OCI-LY7 (cell line): ENCODE measurements at regions not wholly inside any gene's neighbourhood (a gene's known extent, or its start where the extent isn't known, plus 50 kb on each side); places are given as distances from the start of the nearest gene placed in this dataset.

ENCODE experiments used
- BruUV-seq: library from RNA; stranded (reverse); fragments of 400-500 nt; replicated peaks from 2 replicates; lab custom pipeline; 2021; lab: Mats Ljungman, UMichigan
- CTCF ChIA-PET: fragments of 300-600 bp; sonication (Branson Sonifier 250); formaldehyde crosslinking; loops from one replicate; lab custom pipeline; 2022; ENCODE audit warnings: antibody characterized with exemption; ENCODE audit not compliant: unreplicated experiment; lab: Charles Lee
- POLR2A ChIA-PET: fragments of 300-600 bp; sonication (Branson Sonifier 250); formaldehyde crosslinking; loops from one replicate; lab custom pipeline; 2022; ENCODE audit warnings: antibody characterized with exemption; lab: Charles Lee
- DNase-seq: peaks from one replicate; pipeline ENCODE4 v3.0.0-alpha.2; 2015; ENCODE audit warnings: low spot score
- H2AFZ ChIP-seq: fragments of 200-600 bp; sonication (generic), shearing (Covaris generic); 2 replicates; pipeline ENCODE4 v1.6.1; 2014; ENCODE audit warnings: mild to moderate bottlenecking, antibody characterized with exemption, low read length, moderate library complexity
- H3K27ac ChIP-seq: fragments of 200-600 bp; sonication (generic); 2 replicates; pipeline ENCODE4 v1.5.1; 2014; ENCODE audit warnings: mixed run types, low read depth, mild to moderate bottlenecking, moderate library complexity, low read length, inconsistent platforms; ENCODE audit not compliant: poor library complexity, severe bottlenecking
- H3K36me3 ChIP-seq: fragments of 200-600 bp; sonication (generic); 2 replicates; pipeline ENCODE4 v1.6.1; 2014; ENCODE audit warnings: mild to moderate bottlenecking, antibody characterized with exemption, low read length, moderate library complexity, mixed read lengths; ENCODE audit not compliant: insufficient read depth
- H3K4me1 ChIP-seq: fragments of 200-600 bp; sonication (generic); 2 replicates; pipeline ENCODE4 v1.5.1; 2014; ENCODE audit warnings: mild to moderate bottlenecking, low read length; ENCODE audit not compliant: insufficient read depth, poor library complexity, severe bottlenecking
- H3K4me2 ChIP-seq: fragments of 200-600 bp; sonication (generic); 2 replicates; pipeline ENCODE4 v1.6.1; 2014; ENCODE audit warnings: mild to moderate bottlenecking, low read length
- H3K4me3 ChIP-seq: fragments of 200-600 bp; sonication (generic); 2 replicates; pipeline ENCODE4 v1.5.1; 2014; ENCODE audit warnings: mild to moderate bottlenecking, low read depth, low read length; ENCODE audit not compliant: poor library complexity, severe bottlenecking
- H3K79me2 ChIP-seq: fragments of 200-600 bp; sonication (generic); 2 replicates; pipeline ENCODE4 v1.6.1; 2016; ENCODE audit warnings: low read depth, mild to moderate bottlenecking, low read length, moderate library complexity, mixed read lengths; ENCODE audit not compliant: insufficient read depth
- H3K9me2 ChIP-seq: fragments of 200-600 bp; sonication (generic); 2 replicates; pipeline ENCODE4 v1.6.1; 2016; ENCODE audit warnings: mild to moderate bottlenecking, low read length, mixed read lengths; ENCODE audit not compliant: insufficient read depth
- H3K9me3 ChIP-seq: fragments of 200-600 bp; sonication (generic); 2 replicates; pipeline ENCODE4 v1.6.1; 2014; ENCODE audit warnings: mild to moderate bottlenecking, mixed run types, low read length, mixed read lengths
- H4K20me1 ChIP-seq: fragments of 200-600 bp; sonication (generic); 2 replicates; pipeline ENCODE4 v1.6.1; 2014; ENCODE audit warnings: mild to moderate bottlenecking, antibody characterized with exemption, low read length, moderate library complexity, mixed read lengths; ENCODE audit not compliant: insufficient read depth
- CTCF ChIP-seq: fragments of 200-600 bp; sonication (generic); conservative IDR thresholded peaks from 2 replicates; pipeline ENCODE4 v1.5.1; 2014; ENCODE audit warnings: mild to moderate bottlenecking, antibody characterized with exemption, low read length, moderate library complexity, mixed read lengths
- EZH2phosphoT487 ChIP-seq: fragments of 200-600 bp; sonication (generic); IDR thresholded peaks from 2 replicates; pipeline ENCODE4 v1.6.1; 2018; ENCODE audit warnings: low read depth, borderline replicate concordance, mild to moderate bottlenecking, mixed run types, antibody characterized with exemption, low read length, moderate library complexity, mixed read lengths
- intact Hi-C: fragments of 100-400 bp; cut with micrococcal nuclease; formaldehyde crosslinking; loops from one replicate; pipeline ENCODE4 v1.10.0; 2022; ENCODE audit not compliant: unreplicated experiment

GRCh38 chr7:73974948-73975926, 52.7 kb upstream of the ELN start:
- TF ChIP-seq EZH2phosphoT487 (no peak), CTCF (no peak)
- Histone ChIP-seq H3K9me2 (no peaks in the 10 kb centered on the region), H3K4me2 (no peak overlapping the region), H3K79me2 (no peaks in the 10 kb centered on the region), H3K36me3 (no peaks in the 10 kb centered on the region), H3K27ac (no peak overlapping the region), H3K4me1 (peaks cover 4% of the 10 kb centered on the region), H4K20me1 (no peaks in the 10 kb centered on the region), H2AFZ (no peak overlapping the region), H3K4me3 (no peak overlapping the region), H3K9me3 (no peaks in the 10 kb centered on the region)
- no TSS peak for BruUV-seq
- POLR2A ChIA-PET, result interaction anchor here (0.5 kb wide), 1 partner anchor 593 kb away, joined by 3 read pairs; no protein-coding TSS in a partner anchor
- no peak for DNase-seq
- CTCF ChIA-PET, result no interaction called here
- intact Hi-C loops, result no loop called here

GRCh38 chr7:73976761-73977618, 51.0 kb upstream of the ELN start:
- CTCF ChIA-PET, result no interaction called here
- no peak overlapping the region for H3K27ac ChIP-seq
- H2AFZ ChIP-seq, result no peak overlapping the region
- no peaks in the 10 kb centered on the region for H3K36me3 ChIP-seq
- H3K9me3 ChIP-seq, result no peaks in the 10 kb centered on the region
- H3K4me1 ChIP-seq, result no peaks in the 10 kb centered on the region
- H3K79me2 ChIP-seq, result no peaks in the 10 kb centered on the region
- no peak overlapping the region for H3K4me3 ChIP-seq
- H4K20me1 ChIP-seq, result no peaks in the 10 kb centered on the region
- no TSS peak for BruUV-seq
- H3K9me2 ChIP-seq, result no peaks in the 10 kb centered on the region
- no peak overlapping the region for H3K4me2 ChIP-seq
- TF ChIP-seq CTCF, result no peak
- no peak for TF ChIP-seq EZH2phosphoT487
- POLR2A ChIA-PET, result no interaction called here
- DNase-seq, result no peak
- intact Hi-C loops, result no loop called here
